GM23338 (cell line): ENCODE measurements at regions not wholly inside any gene's neighbourhood (a gene's known extent, or its start where the extent isn't known, plus 50 kb on each side); places are given as distances from the start of the nearest gene placed in this dataset.

Source experiments
- CREB1 ChIP-seq: fragments of 250-450 bp; sonication (Bioruptor Pico); IDR thresholded peaks from 2 replicates; pipeline ENCODE4 v1.5.0; 2020; ENCODE audit warnings: low read depth, mild to moderate bottlenecking, moderate library complexity
- CTCF ChIP-seq, 2 experiments: fragments of 200-600 bp in 1 of 2; sonication (generic) in 1 of 2; conservative IDR thresholded peaks; 2 replicates each; pipeline versions ENCODE4 v1.5.1 to v1.6.1; 2016 to 2017; ENCODE audit warnings: antibody characterized with exemption in 2 of 2, low read depth in 2 of 2, mild to moderate bottlenecking in 2 of 2, moderate library complexity in 1 of 2
- EZH2 ChIP-seq: fragments of 200-600 bp; sonication (generic); IDR thresholded peaks from one replicate; pipeline ENCODE4 v1.8.0; 2017; ENCODE audit warnings: antibody characterized with exemption, mild to moderate bottlenecking, low read depth; ENCODE audit not compliant: unreplicated experiment
- EZH2phosphoT487 ChIP-seq: fragments of 200-600 bp; sonication (generic); IDR thresholded peaks from one replicate; pipeline ENCODE4 v1.8.1; 2018; ENCODE audit warnings: antibody characterized with exemption; ENCODE audit not compliant: unreplicated experiment
- JUNB ChIP-seq: IDR thresholded peaks from one replicate; pipeline ENCODE4 v1.6.1; 2016; ENCODE audit warnings: antibody characterized with exemption; ENCODE audit not compliant: unreplicated experiment
- NANOG ChIP-seq: IDR thresholded peaks from 2 replicates; pipeline ENCODE4 v1.6.1; 2016; ENCODE audit warnings: antibody characterized with exemption, borderline replicate concordance
- POLR2AphosphoS5 ChIP-seq: IDR thresholded peaks from 2 replicates; pipeline ENCODE4 v1.6.1; 2016; ENCODE audit warnings: antibody characterized with exemption, low read depth
- ZNF114 ChIP-seq: fragments of 250-450 bp; sonication (Bioruptor Pico); IDR thresholded peaks from 2 replicates; pipeline ENCODE4 v1.5.0; 2020; ENCODE audit warnings: mild to moderate bottlenecking, moderate library complexity
- ZNF331 ChIP-seq: fragments of 250-450 bp; sonication (Bioruptor Pico); IDR thresholded peaks from 2 replicates; pipeline ENCODE4 v1.5.0; 2020; ENCODE audit warnings: low read depth, mild to moderate bottlenecking, moderate library complexity
- ZNF462 ChIP-seq: fragments of 250-450 bp; sonication (Bioruptor Pico); IDR thresholded peaks from 2 replicates; pipeline ENCODE4 v1.5.0; 2020; ENCODE audit warnings: mild to moderate bottlenecking, moderate library complexity
- TF ChIP-seq, protein P1 (sequence below): IDR thresholded peaks from one replicate; pipeline ENCODE4 v1.6.1; 2018; ENCODE audit warnings: antibody characterized with exemption; ENCODE audit not compliant: unreplicated experiment
- TF ChIP-seq, protein P2 (sequence below): IDR thresholded peaks from 2 replicates; pipeline ENCODE4 v1.6.1; 2016; ENCODE audit warnings: antibody characterized with exemption

DNA sequence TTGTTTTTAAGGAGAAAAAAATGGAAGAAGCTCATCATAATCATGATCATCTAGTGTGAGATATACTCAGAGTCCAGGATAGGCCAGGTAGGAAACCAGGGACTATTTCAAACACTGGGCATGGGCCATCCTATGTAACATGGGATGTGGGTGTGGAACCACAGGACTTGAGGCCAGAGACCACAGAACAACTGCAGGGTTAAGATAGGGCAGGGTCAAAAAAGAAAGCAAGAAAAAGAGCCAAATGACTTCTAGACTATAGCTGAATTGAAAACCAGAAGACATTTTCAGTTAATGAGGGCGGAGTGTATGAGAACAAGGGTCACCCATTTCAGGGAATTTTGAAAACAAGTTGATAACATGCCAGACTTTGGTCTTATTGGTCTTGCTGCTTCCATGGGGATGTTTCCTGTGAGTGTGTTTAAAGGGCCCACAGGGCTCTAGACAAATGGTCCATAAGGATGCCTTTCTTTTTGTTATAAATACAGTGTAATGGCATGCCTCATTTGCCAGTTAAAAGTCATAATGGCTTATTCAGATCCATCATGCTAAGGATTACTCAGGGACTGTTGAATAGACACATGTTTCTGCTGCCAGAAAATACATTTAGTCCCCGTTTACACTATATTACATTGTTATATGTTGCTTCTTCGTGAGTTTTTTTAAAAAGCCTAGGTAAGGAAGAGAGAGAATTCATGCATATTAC lies 182.0 kb upstream of the C21orf91 start:
- no peak for TF ChIP-seq EZH2
- TF ChIP-seq CTCF (conservative IDR thresholded peaks at IDR 0.05; ENCODE audit: low read depth in 2 of 2) = no peak
- TF ChIP-seq EZH2phosphoT487 = no peak
- TF ChIP-seq, protein P1, sequence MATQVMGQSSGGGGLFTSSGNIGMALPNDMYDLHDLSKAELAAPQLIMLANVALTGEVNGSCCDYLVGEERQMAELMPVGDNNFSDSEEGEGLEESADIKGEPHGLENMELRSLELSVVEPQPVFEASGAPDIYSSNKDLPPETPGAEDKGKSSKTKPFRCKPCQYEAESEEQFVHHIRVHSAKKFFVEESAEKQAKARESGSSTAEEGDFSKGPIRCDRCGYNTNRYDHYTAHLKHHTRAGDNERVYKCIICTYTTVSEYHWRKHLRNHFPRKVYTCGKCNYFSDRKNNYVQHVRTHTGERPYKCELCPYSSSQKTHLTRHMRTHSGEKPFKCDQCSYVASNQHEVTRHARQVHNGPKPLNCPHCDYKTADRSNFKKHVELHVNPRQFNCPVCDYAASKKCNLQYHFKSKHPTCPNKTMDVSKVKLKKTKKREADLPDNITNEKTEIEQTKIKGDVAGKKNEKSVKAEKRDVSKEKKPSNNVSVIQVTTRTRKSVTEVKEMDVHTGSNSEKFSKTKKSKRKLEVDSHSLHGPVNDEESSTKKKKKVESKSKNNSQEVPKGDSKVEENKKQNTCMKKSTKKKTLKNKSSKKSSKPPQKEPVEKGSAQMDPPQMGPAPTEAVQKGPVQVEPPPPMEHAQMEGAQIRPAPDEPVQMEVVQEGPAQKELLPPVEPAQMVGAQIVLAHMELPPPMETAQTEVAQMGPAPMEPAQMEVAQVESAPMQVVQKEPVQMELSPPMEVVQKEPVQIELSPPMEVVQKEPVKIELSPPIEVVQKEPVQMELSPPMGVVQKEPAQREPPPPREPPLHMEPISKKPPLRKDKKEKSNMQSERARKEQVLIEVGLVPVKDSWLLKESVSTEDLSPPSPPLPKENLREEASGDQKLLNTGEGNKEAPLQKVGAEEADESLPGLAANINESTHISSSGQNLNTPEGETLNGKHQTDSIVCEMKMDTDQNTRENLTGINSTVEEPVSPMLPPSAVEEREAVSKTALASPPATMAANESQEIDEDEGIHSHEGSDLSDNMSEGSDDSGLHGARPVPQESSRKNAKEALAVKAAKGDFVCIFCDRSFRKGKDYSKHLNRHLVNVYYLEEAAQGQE = no peak
- no peak for TF ChIP-seq JUNB
- no peak for TF ChIP-seq POLR2AphosphoS5
- TF ChIP-seq, protein P2, sequence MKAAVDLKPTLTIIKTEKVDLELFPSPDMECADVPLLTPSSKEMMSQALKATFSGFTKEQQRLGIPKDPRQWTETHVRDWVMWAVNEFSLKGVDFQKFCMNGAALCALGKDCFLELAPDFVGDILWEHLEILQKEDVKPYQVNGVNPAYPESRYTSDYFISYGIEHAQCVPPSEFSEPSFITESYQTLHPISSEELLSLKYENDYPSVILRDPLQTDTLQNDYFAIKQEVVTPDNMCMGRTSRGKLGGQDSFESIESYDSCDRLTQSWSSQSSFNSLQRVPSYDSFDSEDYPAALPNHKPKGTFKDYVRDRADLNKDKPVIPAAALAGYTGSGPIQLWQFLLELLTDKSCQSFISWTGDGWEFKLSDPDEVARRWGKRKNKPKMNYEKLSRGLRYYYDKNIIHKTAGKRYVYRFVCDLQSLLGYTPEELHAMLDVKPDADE = no peak
- no peak for TF ChIP-seq ZNF462 (CRISPR knock-in tag)
- no peak for TF ChIP-seq ZNF114 (CRISPR knock-in tag)
- TF ChIP-seq NANOG = no peak
- no peak for TF ChIP-seq CREB1 (CRISPR knock-in tag)
- TF ChIP-seq ZNF331 (CRISPR knock-in tag) = no peak
